Mucosa of descending colon (tissue), 3 donors: ENCODE measurements at regions not wholly inside any gene's neighbourhood (a gene's known extent, or its start where the extent isn't known, plus 50 kb on each side); places are given as distances from the start of the nearest gene placed in this dataset.

Experiments
- ATAC-seq: fragments of 200-7000 bp; cut with Tn5 transposase; one replicate; pipeline ENCODE4 v1.9.1; 2020; ENCODE audit warnings: mild to moderate bottlenecking, moderate library complexity
- DNase-seq, 3 donors: peaks; one replicate each; pipeline ENCODE4 v3.0.0-alpha.2; 2020
- H3K36me3 ChIP-seq: fragments of 200-600 bp; one replicate; pipeline ENCODE4 v1.8.0; 2021; ENCODE audit warnings: low read depth, mild to moderate bottlenecking
- H3K4me1 ChIP-seq: fragments of 200-600 bp; one replicate; pipeline ENCODE4 v1.8.0; 2021; ENCODE audit warnings: low read depth, mild to moderate bottlenecking
- H3K4me3 ChIP-seq: fragments of 200-600 bp; one replicate; pipeline ENCODE4 v1.8.0; 2021; ENCODE audit warnings: mild to moderate bottlenecking
- H3K9me3 ChIP-seq: fragments of 200-600 bp; one replicate; pipeline ENCODE4 v1.8.0; 2021; ENCODE audit warnings: mild to moderate bottlenecking
- intact Hi-C, 2 donors: fragments of 100-400 bp; cut with DNase I in 1 of 2; cut with micrococcal nuclease in 1 of 2; formaldehyde crosslinking; loops; one replicate each; pipeline versions ENCODE4 v1.11.0 to v1.11.1; 2022; cut with DNase I, micrococcal nuclease
- TF ChIP-seq, protein P1 (sequence below): fragments of 200-600 bp; IDR thresholded peaks from one replicate; pipeline ENCODE4 v1.8.0; 2022; ENCODE audit warnings: antibody characterized with exemption, mild to moderate bottlenecking
- donor health status: DM: no; HTN: no; CAD: no; lungs with moderate emphysema.
- donor health status: DM: no; HTN: no; CAD: no.
- donor health status: DM: no; HTN: yes; CAD: no.

- H3K9me3 ChIP-seq = no peaks in the 10 kb centered on the region
- DNase-seq (no peak), ATAC-seq (no peak)
- intact Hi-C loops = no loop called here
- no peak overlapping the region for H3K4me3 ChIP-seq
- H3K36me3 ChIP-seq = no peaks in the 10 kb centered on the region
- TF ChIP-seq, protein P1, sequence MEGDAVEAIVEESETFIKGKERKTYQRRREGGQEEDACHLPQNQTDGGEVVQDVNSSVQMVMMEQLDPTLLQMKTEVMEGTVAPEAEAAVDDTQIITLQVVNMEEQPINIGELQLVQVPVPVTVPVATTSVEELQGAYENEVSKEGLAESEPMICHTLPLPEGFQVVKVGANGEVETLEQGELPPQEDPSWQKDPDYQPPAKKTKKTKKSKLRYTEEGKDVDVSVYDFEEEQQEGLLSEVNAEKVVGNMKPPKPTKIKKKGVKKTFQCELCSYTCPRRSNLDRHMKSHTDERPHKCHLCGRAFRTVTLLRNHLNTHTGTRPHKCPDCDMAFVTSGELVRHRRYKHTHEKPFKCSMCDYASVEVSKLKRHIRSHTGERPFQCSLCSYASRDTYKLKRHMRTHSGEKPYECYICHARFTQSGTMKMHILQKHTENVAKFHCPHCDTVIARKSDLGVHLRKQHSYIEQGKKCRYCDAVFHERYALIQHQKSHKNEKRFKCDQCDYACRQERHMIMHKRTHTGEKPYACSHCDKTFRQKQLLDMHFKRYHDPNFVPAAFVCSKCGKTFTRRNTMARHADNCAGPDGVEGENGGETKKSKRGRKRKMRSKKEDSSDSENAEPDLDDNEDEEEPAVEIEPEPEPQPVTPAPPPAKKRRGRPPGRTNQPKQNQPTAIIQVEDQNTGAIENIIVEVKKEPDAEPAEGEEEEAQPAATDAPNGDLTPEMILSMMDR = no peak
- no peaks in the 10 kb centered on the region for H3K4me1 ChIP-seq
Measured at GRCh38 chr13:78909276-78909675, 250.3 kb upstream of the OBI1 start.

- no peak for DNase-seq
- Histone ChIP-seq H3K36me3 (no peaks in the 10 kb centered on the region), H3K4me3 (no peak overlapping the region), H3K9me3 (no peaks in the 10 kb centered on the region), H3K4me1 (no peaks in the 10 kb centered on the region)
- intact Hi-C loops = no loop called here
- ATAC-seq = no peak
- TF ChIP-seq, protein P1 = no peak
Measured at GRCh38 chr13:78907006-78907405, 248.1 kb upstream of the OBI1 start.

- no peaks in the 10 kb centered on the region for H3K4me1 ChIP-seq
- H3K4me3 ChIP-seq = no peak overlapping the region
- no peaks in the 10 kb centered on the region for H3K36me3 ChIP-seq
- no peak for ATAC-seq
- no peaks in the 10 kb centered on the region for H3K9me3 ChIP-seq
- no peak for DNase-seq
- intact Hi-C loops = no loop called here
- TF ChIP-seq, protein P1 = no peak
Measured at GRCh38 chr13:78897200-78897599, 238.2 kb upstream of the OBI1 start.

- Histone ChIP-seq H3K36me3 (no peaks in the 10 kb centered on the region), H3K4me3 (no peak overlapping the region), H3K4me1 (no peaks in the 10 kb centered on the region), H3K9me3 (no peaks in the 10 kb centered on the region)
- DNase-seq (no peak), ATAC-seq (no peak)
- intact Hi-C loops = no loop called here
- TF ChIP-seq, protein P1 = no peak
Measured at GRCh38 chr13:78884571-78884970, 225.6 kb upstream of the OBI1 start.

- ATAC-seq (no peak), DNase-seq (no peak)
- intact Hi-C loops = no loop called here
- Histone ChIP-seq H3K4me3 (no peak overlapping the region), H3K9me3 (no peaks in the 10 kb centered on the region), H3K36me3 (no peaks in the 10 kb centered on the region), H3K4me1 (no peaks in the 10 kb centered on the region)
- TF ChIP-seq, protein P1 = no peak
Measured at GRCh38 chr13:78881751-78882150, 222.8 kb upstream of the OBI1 start.

- Histone ChIP-seq H3K9me3 (no peaks in the 10 kb centered on the region), H3K4me1 (no peaks in the 10 kb centered on the region), H3K4me3 (no peak overlapping the region), H3K36me3 (no peaks in the 10 kb centered on the region)
- DNase-seq = no peak
- TF ChIP-seq, protein P1 = no peak
- ATAC-seq = no peak
- intact Hi-C loops = no loop called here
Measured at GRCh38 chr13:78881054-78881453, 222.1 kb upstream of the OBI1 start.
